Peyer's patch (tissue), 4 donors: ENCODE measurements at regions not wholly inside any gene's neighbourhood (a gene's known extent, or its start where the extent isn't known, plus 50 kb on each side); places are given as distances from the start of the nearest gene placed in this dataset.
"Not testable (repeated sequence)": the region's sequence is repeated elsewhere in the genome, so short reads cannot be mapped to it uniquely, and the experiment has no call there.

Source experiments
- DNase-seq, 3 donors: peaks; one replicate each; pipeline ENCODE4 v3.0.0-alpha.2; 2017 to 2019
- H3K27ac ChIP-seq, 4 donors: fragments of 200-600 bp; sonication (generic); one replicate each; pipeline ENCODE4 v1.5.1; 2016 to 2019
- H3K27me3 ChIP-seq, 2 donors: fragments of 200-600 bp; sonication (generic); one replicate each; pipeline ENCODE4 v1.5.1; 2019
- H3K36me3 ChIP-seq, 3 donors: fragments of 200-600 bp; sonication (generic); one replicate each; pipeline ENCODE4 v1.5.1; 2016 to 2019
- H3K4me1 ChIP-seq, 4 donors: fragments of 200-600 bp; sonication (generic); one replicate each; pipeline ENCODE4 v1.5.1; 2016 to 2019
- H3K4me3 ChIP-seq, 4 donors: fragments of 200-600 bp; sonication (generic); 1 replicate in 3 of 4; 2 replicates in 1 of 4; pipeline ENCODE4 v1.5.1; 2016 to 2019; ENCODE audit warnings: mild to moderate bottlenecking in 1 of 4
- H3K9me3 ChIP-seq, 4 donors: fragments of 200-600 bp; sonication (generic); one replicate each; pipeline ENCODE4 v1.5.1; 2016 to 2019; ENCODE audit warnings: mild to moderate bottlenecking in 1 of 4
- POLR2A ChIP-seq, 2 donors: fragments of 450-650 bp; IDR thresholded peaks; one replicate each; pipeline ENCODE4 v1.5.1; 2017; ENCODE audit warnings: antibody characterized with exemption in 2 of 2, mild to moderate bottlenecking in 2 of 2, moderate library complexity in 2 of 2
- TF ChIP-seq, protein P1 (sequence below), 6 experiments: fragments of 450-650 bp in 4 of 6; fragments of 200-600 bp in 2 of 6; sonication (generic) in 1 of 6; IDR thresholded peaks; one replicate each; pipeline ENCODE4 v1.5.1; 2017 to 2019; ENCODE audit warnings: antibody characterized with exemption in 6 of 6, mild to moderate bottlenecking in 3 of 6, moderate library complexity in 1 of 6

DNA sequence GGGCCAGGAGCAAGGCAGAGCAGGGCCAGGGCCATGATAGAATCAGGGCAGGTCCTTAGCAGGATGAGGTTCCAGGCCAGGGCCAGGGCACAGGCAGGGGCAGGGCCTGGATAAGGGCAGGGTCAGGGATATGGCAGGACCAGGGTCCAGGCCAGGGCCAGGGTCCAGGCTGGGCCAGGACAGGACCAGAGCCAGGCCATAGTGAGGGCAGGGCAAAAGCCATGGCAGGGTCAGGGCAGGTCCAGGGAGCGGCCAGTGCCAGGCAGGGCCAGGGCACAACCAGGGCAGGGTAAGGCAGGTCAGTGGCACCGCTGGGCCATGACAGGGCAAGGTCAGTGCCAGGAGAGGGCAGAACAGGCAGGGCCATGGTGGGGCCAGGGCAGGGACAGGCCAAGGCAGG, 152.2 kb downstream of the LIPI start:
- H3K9me3 ChIP-seq = no peaks in the 10 kb centered on the region
- H3K4me1 ChIP-seq = no peaks in the 10 kb centered on the region
- no peaks in the 10 kb centered on the region for H3K36me3 ChIP-seq
- H3K27ac ChIP-seq = no peak overlapping the region
- no peaks in the 10 kb centered on the region for H3K27me3 ChIP-seq
- DNase-seq = no peak
- no peak for TF ChIP-seq POLR2A (IDR thresholded peaks at IDR 0.05)
- TF ChIP-seq, protein P1, sequence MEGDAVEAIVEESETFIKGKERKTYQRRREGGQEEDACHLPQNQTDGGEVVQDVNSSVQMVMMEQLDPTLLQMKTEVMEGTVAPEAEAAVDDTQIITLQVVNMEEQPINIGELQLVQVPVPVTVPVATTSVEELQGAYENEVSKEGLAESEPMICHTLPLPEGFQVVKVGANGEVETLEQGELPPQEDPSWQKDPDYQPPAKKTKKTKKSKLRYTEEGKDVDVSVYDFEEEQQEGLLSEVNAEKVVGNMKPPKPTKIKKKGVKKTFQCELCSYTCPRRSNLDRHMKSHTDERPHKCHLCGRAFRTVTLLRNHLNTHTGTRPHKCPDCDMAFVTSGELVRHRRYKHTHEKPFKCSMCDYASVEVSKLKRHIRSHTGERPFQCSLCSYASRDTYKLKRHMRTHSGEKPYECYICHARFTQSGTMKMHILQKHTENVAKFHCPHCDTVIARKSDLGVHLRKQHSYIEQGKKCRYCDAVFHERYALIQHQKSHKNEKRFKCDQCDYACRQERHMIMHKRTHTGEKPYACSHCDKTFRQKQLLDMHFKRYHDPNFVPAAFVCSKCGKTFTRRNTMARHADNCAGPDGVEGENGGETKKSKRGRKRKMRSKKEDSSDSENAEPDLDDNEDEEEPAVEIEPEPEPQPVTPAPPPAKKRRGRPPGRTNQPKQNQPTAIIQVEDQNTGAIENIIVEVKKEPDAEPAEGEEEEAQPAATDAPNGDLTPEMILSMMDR (IDR thresholded peaks at IDR 0.05) = no peak
- H3K4me3 ChIP-seq = no peak overlapping the region

GRCh38 chr21:14057841-14058481, 152.8 kb downstream of the LIPI start:
- not testable (repeated sequence) for H3K27me3 ChIP-seq

DNA sequence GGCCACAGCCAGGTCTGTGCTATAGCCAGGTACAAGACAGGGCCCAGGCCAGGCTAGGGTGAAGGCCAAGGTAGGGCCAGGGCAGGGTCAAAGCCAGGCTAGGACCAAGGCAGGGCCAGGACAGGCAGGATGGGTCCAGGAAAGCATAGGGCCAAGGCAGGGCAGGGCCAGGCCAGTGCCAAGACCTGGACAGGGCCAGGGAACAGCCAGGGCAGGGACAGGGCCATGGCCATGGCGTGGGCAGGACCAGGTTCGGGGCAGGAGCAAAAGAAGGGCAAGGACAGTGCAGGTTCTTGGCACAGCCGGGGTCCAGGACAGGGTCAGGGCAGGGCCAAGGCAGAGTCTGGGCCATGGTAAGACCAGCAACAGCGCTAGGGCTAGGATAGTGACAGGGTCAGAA, 153.4 kb downstream of the LIPI start:
- Histone ChIP-seq H3K27ac (no peak overlapping the region), H3K36me3 (no peaks in the 10 kb centered on the region)
- TF ChIP-seq, protein P1 (IDR thresholded peaks at IDR 0.05) = no peak
- TF ChIP-seq POLR2A (IDR thresholded peaks at IDR 0.05) = no peak

More at GRCh38 chr21:14057841-14058481, 152.8 kb downstream of the LIPI start:
- not testable (repeated sequence) for H3K36me3 ChIP-seq, DNase-seq, H3K27ac ChIP-seq, H3K9me3 ChIP-seq, H3K4me3 ChIP-seq, H3K4me1 ChIP-seq

GRCh38 chr21:14056771-14057191, 154.0 kb downstream of the LIPI start:
- no peaks in the 10 kb centered on the region for H3K27me3 ChIP-seq
- TF ChIP-seq, protein P1 (IDR thresholded peaks at IDR 0.05) = no peak
- TF ChIP-seq POLR2A (IDR thresholded peaks at IDR 0.05) = no peak
- no peak for DNase-seq
- no peaks in the 10 kb centered on the region for H3K9me3 ChIP-seq
- H3K36me3 ChIP-seq = no peaks in the 10 kb centered on the region
- H3K27ac ChIP-seq = no peak overlapping the region
- H3K4me1 ChIP-seq = no peaks in the 10 kb centered on the region
- H3K4me3 ChIP-seq = no peak overlapping the region

More for the DNA sequence above, 153.4 kb downstream of the LIPI start:
- no peaks in the 10 kb centered on the region for H3K27me3 ChIP-seq
- DNase-seq = no peak
- no peaks in the 10 kb centered on the region for H3K9me3 ChIP-seq
- no peak overlapping the region for H3K4me3 ChIP-seq
- H3K4me1 ChIP-seq = no peaks in the 10 kb centered on the region

GRCh38 chr21:14055746-14056515, 154.8 kb downstream of the LIPI start:
- DNase-seq = peak in 1 of 3 donors; percentile 37
- not testable (repeated sequence) for H3K4me3 ChIP-seq, H3K27me3 ChIP-seq, H3K36me3 ChIP-seq, H3K9me3 ChIP-seq, H3K4me1 ChIP-seq, H3K27ac ChIP-seq

DNA sequence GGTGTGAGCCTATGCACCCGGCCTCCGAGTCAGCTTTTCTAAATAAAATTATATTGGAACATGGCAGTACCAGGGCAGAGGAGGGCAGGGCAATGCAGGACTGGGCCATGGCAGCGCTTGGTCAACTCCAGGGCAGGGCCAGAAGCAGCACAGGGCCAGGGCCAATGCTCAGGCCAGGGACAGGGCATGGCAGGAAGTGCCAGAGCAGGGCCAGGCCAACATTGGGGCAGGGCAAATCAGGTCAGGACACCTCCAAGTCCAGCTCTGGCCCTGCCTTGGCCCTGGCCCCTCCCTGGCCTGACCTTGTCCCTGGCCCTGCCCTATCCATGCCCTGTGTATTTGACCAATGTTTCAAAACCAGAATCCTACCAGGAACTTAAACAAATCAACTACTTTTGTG, 156.1 kb downstream of the LIPI start:
- TF ChIP-seq, protein P1 (IDR thresholded peaks at IDR 0.05) = no peak
- no peak for TF ChIP-seq POLR2A (IDR thresholded peaks at IDR 0.05)
- DNase-seq = peak in 1 of 3 donors; percentile 33
- H3K36me3 ChIP-seq = no peaks in the 10 kb centered on the region
- no peaks in the 10 kb centered on the region for H3K27me3 ChIP-seq
- no peaks in the 10 kb centered on the region for H3K4me1 ChIP-seq
- no peak overlapping the region for H3K27ac ChIP-seq
- H3K9me3 ChIP-seq = no peaks in the 10 kb centered on the region
- no peak overlapping the region for H3K4me3 ChIP-seq
